ENCODE measurements at regions not wholly inside any gene's neighbourhood (a gene's known extent, or its start where the extent isn't known, plus 50 kb on each side); places are given as distances from the start of the nearest gene placed in this dataset.

- TF ChIP-seq CTCF (IDR thresholded peaks at IDR 0.05), result no peak
- no peak for TF ChIP-seq POLR2A (IDR thresholded peaks at IDR 0.05)
Observed at GRCh38 chr13:111502957-111503356, 182.5 kb downstream of the TEX29 start.
